ENCODE measurements at regions not wholly inside any gene's neighbourhood (a gene's known extent, or its start where the extent isn't known, plus 50 kb on each side); places are given as distances from the start of the nearest gene placed in this dataset.

DNA sequence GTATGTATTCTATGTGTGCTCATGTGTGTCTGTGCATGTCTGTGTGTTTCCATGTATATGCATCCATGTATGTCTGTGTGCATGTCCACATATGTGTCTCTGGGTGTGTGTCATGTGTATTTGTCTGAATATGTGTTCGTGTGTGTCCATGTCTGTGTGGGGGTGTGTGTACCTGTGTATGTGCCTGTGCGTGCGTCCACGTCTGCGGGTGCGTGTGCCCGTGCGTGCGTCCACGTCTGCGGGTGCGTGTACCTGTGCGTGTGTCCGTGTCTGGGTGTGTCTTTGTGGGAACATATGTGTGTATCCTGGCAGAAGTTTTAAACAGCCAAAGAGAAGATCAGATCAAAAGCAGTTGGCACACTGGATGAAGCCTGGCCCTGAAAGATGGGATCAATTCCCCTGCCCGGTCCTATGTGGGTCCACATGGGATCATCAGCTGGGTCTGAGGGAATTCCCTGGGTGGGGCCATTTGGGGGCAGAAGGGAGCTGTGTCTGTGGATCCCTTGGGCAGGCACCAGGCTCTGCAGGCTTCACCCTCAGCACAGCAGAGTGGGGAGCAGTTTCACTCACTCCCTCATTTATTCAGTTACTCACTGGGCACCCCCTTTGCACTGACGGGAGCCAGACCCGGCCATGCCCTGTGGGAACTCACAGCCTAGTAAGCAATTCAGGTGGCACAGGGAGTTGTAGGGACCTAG is 167.4 kb downstream of the MN1 start:
- TF ChIP-seq, protein P1, sequence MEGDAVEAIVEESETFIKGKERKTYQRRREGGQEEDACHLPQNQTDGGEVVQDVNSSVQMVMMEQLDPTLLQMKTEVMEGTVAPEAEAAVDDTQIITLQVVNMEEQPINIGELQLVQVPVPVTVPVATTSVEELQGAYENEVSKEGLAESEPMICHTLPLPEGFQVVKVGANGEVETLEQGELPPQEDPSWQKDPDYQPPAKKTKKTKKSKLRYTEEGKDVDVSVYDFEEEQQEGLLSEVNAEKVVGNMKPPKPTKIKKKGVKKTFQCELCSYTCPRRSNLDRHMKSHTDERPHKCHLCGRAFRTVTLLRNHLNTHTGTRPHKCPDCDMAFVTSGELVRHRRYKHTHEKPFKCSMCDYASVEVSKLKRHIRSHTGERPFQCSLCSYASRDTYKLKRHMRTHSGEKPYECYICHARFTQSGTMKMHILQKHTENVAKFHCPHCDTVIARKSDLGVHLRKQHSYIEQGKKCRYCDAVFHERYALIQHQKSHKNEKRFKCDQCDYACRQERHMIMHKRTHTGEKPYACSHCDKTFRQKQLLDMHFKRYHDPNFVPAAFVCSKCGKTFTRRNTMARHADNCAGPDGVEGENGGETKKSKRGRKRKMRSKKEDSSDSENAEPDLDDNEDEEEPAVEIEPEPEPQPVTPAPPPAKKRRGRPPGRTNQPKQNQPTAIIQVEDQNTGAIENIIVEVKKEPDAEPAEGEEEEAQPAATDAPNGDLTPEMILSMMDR (IDR thresholded peaks at IDR 0.05): no peak
- TF ChIP-seq POLR2A (IDR thresholded peaks at IDR 0.05): no peak

Measured in stomach (tissue), 4 donors.